HG03064 (cell line): ENCODE measurements at regions not wholly inside any gene's neighbourhood (a gene's known extent, or its start where the extent isn't known, plus 50 kb on each side); places are given as distances from the start of the nearest gene placed in this dataset.
A peak's percentile ranks its signal among the peaks of the same experiment; 100 is the strongest.

Source experiments
- ATAC-seq: cut with Tn5 transposase; IDR thresholded peaks from one replicate; pipeline ENCODE4 v1.9.1; 2021; ENCODE audit warnings: low read depth; ENCODE audit not compliant: unreplicated experiment

DNA sequence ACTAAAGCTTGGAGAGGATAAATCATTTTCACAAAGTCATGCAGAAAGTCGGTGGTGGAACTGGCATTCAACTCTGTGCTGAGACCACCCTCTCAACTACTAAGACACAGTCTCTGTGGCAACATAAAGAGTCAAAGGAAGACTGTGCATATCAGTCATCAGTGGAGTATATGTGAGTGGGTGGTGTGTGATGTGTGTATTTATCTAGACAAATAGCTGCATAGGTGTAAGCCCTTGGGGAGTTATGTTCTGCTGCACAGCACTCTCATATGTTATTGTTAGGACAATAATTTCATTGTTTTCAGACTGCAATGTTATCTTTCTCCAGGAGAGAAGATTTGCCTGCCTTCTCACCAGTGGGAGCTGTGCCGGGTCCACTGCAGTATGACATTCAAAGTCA lies 186.3 kb upstream of the HNRNPA3 start:
- ATAC-seq = no peak

DNA sequence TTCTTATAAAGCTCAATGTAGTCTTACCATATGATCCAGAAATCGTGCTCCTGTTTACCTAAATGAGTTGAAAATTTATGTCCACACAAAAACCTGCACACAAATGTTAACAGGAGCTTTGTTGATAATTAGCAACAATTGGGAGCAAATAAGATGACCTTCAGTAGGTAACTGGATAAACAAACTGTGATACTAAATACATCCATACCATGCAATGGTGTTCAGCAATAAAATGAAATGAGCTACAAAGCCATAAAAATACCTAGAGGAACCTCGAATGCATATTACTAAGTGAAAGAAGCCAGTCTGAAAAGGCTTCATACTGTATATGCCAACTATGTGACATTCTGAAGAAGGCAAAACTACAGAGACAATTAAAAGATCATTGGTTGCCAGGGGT lies 185.6 kb upstream of the HNRNPA3 start:
- no peak for ATAC-seq

DNA sequence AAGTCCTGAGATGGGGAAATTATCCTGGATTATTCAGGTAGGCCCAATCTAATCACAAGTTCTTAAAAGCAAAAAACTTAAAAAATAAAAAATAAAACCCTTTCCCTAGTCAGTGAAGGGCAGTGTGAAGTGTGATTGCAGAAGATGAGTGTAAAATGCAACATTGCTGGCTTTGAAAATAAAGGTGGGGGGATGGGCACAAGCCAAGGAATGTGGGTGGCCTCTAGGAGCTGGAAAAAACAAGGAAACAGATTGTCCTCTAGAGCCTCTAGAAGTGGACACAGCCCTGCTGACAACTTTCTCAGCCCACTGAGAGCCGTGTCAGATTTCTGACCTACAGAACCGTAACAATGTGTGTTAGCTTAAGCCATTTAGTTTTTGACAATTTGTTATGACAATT lies 184.3 kb upstream of the HNRNPA3 start:
- ATAC-seq = no peak

DNA sequence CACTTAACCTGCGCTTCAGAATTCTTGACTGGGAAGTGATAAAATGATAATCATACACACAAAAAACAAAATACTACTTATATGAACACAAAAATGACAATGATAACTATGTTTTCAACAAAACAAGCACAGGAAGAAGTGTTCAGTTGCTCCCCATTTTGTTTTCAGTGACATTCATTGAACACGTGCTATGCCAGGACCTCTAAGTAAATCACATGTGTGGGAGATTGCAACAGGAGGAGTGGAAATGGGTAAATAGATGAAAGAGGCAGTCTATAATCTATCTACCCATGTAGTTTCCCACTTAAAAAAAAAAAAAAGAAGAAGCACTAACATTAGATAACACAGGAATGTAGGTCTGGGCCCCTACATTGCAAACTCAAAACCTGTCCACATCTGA lies 183.5 kb upstream of the HNRNPA3 start:
- ATAC-seq = no peak

DNA sequence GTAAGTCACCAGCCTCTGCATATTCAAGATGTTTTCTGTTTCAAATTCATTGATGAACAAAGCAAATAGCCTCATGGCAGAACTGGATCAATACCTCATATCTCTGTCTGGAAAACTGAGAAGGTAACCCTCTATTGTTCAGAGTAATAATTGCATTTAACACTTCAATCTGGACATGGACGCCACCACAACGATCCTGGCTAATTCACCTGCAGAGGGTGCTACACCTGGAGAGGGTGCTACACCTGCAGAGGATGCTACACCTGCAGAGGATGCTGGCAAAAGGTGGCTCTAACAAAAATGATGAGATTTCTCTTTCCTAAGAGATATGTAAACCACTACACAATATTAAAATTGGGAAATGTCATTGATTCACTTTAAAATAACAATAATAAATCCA lies 183.1 kb upstream of the HNRNPA3 start:
- ATAC-seq = no peak

DNA sequence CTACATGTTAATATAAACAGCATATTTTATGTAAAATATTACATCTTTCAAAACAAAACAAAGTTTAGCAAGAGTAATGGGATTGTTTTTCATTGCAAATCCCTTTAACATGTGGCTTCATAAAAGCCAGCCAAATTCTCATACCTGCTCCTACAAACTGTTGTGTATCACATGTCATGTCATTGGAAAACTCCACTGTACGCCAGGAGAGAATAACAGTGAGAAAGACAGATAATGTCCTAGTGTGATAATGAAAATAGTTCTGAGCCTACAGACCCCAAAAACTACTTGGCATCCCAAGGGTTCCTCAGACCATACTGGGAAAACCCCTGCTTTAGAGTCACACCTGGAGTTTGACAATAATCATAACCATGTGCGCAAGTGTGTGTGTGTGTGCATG lies 182.7 kb upstream of the HNRNPA3 start:
- no peak for ATAC-seq

DNA sequence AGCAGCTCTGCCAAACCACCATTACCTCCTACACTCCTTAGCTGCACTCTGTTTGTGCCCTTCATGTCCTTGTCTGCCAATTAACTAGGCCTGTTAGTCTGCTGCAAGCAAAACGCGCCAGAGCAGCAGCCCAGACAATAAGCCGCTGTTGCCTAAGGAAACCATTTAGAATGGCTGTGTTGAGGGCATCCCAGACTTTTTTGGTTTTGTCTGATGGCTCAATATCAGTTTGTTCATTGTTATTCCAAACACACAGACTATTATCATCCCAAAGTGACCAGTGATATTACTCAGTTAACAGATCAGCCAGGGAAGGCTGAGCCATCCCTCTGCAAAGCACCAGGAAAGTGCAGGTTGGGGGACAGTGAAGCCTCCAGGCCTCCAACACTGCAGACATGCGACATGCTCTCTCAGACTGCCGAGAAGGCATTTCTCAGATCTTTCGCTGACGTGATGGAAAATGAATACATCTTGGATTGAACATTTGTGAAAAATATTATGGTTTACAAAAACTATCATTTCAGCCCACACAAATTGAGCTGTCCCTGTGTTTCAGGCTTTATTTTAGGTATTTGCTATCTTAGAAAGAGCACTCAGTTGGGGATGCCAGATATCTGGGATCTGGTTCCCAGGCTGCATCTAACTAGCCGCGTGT lies 182.0 kb upstream of the HNRNPA3 start:
- ATAC-seq = no peak

DNA sequence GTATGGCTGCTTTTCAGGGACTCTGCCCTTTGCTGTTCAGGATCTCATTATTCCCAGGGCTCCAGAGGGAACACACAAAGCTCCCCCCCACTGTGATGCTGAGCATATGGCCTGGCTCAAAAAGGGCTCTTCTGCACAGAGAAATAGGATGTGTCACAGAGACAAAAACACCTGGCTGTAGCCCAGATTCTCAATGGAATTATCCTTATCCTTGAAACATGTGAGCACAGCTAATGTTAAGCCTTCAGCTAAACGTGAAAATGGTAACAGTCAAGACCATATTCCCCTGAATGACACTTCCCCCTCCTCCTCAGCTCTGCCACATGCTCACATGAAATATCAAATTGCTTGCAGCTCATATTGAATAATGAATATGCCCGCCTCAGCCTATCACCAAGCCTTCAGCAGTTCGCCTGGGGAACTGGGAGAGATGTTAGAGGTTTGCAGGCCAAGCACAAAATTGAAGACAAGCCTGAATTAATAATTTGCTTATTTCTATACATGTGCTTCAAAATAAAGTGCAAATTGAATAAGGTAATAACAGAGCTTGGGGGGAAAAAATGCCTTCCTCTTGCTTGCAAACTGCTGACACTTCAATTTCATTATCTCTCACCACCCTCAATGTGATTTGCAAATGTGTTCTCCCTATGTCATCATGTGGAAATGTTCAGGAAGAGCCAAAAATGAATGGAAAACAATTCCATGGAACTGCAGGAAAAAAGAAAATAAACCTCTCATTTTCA lies 181.0 kb upstream of the HNRNPA3 start:
- no peak for ATAC-seq

DNA sequence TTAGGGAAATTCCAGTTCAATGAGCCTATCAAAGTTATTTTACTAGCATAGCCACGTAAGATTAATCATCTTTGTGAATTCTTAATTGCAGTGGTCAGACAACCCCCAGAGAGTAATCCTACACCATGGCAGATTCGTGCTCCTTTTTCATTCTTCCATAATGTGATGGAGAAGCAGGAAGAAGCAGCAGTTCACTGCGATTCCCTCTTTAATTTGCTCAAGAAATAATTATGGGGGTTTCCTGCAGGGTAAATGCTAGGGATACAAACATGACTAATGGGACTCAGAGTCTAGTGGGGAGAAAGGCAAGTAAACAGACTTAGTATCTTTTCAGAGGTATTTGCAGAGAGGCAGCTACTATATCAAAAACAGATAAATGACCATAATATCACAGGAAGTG lies 175.8 kb upstream of the HNRNPA3 start:
- ATAC-seq = no peak

DNA sequence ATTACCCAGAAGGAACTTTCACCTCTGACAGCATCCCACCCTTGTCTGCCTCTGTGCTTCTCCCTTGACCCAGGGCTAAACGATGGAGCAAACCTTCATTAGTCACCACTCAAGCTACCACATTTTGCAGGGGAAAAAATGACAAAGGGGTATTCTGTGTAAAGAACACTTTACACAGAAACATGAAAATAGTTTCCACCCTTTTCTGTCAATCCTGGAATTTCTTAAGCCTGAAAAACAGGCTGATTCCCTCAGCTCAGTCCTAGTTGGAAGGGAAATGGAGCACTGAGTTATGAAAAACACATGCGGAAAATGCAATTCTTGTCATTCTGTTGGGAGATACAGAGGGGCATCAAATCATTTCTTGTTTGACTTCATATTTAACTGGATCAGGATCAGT lies 175.0 kb upstream of the HNRNPA3 start:
- ATAC-seq = no peak

DNA sequence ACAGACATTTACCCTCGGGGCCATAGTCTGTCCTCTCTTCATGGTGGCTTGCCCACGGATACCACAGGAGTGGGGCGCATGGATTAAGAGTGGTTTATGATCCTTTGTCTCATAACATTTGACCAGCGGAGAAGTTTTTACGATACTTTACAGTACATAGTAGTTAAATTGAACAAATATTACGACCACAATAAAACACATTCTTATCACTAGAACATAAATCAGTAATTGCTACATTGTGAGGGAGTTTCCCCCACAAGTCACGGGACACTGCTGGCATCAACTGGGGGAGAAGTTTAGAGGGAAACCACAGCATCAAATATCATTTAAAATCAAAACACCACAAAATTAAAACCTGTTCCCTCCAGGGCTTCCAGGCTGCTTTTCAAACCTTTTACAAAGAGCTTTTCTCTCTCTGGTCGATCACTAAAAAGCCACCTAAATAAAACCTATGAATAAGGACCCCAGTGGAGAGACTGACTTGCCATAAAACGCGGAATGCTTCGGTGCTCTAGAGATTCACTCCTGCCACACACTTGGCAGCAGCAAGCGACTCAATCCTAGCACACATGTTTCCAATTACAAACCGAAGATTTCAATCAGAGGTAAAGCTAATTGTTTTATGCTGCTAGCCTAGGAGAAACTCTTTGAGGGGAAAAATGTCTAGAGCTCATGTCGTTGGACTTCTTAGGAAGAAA lies 173.7 kb upstream of the HNRNPA3 start:
- ATAC-seq = no peak

DNA sequence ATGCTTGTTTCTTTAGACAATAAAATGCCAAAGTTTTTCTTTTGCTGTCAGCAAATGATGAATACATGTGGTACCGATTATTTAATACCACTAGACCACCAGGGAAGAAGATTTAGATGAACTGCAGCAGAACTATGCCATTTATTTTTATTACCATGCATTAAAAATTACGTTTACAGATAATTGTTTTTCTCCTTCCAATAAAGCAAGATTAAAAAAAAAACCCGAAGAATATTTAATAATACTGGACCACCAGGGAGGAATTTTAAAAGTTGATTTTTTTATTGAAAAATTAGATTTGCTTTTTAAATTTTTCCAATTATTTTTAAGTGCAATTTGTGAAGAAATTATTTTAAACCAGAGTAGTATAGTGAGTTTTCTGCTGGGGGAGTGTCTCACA lies 170.3 kb upstream of the HNRNPA3 start:
- ATAC-seq = no peak

DNA sequence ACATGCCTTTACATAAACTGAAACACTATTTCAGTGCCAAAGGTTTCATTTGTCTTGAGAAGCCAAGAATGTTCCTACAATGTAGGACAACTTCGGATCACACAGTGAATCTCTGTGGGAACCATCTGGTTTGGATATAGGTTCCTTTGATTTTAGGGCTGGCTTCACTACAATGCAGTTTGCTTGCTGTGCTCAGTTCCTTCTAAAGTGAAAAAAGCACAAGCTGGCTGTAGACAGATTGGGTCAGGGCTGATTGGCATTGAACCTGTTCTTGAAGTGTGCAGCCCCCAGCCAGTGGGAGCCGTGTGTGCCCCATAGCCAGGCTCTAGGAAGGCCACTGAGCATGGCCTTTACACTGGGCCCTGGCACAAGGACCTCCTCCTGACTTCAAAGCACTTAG lies 167.9 kb upstream of the HNRNPA3 start:
- ATAC-seq = no peak

DNA sequence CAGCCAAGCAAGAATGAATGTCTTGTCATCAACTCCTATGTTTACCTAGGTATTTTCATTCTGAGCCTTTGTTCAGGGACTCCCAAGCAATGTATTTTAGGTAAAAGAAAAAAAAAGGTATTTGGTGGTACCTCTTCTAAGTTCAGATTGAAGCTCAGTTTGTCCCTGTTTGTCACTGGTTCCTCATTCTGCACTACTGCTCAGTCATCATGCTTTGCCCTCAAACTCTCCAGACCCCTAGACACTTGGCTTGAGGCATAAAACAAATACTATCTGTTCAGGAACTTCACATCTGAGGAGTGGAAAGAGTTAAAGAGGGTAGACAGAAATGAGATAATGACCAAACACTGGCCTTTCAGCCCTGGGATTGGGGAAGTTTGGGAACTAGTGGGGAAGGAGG lies 163.6 kb upstream of the HNRNPA3 start:
- no peak for ATAC-seq

DNA sequence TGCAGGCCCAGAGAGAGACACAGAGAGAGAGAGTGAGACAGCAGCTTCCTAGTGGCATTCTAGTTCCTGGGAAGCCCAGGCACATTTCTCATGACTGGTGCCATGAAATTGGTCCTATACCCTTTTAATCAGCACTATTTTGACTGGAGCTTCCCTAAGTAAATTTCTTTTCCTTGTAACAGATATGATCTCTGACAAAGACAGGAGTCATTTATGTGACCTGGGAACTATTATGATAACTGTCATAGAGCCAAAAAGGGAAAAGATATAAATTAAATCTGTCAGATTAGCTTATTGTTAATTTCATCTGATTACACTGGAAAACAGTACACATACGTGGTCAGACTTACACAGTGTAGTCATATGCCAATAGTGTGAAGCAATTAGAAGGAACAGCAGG lies 161.3 kb upstream of the HNRNPA3 start:
- no peak for ATAC-seq

DNA sequence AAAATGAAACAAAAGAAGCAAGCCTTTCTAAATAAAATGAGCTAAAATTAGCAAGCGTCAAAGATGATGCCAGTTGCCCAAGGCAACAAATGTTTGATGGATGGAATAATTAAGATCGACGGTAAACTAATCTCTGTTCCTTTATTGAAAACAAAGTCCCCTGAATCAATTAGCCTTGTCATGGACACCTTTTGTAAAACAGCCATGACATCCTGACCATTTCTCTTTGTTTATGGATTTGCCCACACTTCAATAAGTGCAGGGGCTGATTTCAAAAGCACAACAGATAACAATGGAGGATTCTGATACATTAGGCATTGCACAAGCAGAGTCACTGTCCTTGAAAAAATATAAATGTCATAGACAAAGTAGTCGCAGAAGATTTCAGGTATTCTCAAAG lies 160.1 kb upstream of the HNRNPA3 start:
- no peak for ATAC-seq

DNA sequence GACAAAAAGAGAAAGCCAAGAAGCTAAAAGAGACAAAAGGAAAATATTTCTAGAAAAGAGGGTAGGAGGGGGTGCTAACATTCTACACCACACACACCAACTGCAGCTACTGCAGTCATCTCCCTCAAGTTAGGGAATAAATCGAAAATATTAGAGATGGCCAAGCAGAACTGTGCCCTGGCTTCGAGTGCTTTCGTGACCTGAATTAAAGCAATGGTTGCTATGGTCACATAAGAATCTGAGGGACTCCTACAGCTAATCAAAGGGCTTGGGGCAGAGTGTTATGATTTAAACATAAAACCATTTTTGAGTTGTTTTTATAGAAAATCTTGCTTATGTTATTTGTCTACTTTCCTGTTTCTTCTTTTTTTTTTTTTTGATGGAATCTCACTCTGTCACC lies 159.6 kb upstream of the HNRNPA3 start:
- ATAC-seq = no peak

DNA sequence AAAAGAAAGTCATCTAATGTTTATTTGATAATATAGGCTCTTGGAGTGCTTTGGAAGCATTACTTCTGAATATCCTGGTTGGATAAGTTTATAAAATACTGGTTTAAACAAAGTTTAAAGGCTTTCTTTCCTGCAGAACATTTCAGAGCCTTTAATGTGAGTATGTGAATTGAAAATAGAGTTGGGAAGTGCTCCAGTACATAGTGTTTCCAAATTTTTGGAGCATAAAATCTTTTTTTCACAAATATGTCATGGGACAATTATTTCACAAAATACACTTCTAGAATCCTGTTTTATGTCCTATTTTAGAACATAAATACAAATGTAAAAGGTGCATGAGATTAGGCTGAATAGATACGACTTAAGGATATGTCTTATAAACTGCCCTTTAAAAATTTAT lies 158.9 kb upstream of the HNRNPA3 start:
- no peak for ATAC-seq

DNA sequence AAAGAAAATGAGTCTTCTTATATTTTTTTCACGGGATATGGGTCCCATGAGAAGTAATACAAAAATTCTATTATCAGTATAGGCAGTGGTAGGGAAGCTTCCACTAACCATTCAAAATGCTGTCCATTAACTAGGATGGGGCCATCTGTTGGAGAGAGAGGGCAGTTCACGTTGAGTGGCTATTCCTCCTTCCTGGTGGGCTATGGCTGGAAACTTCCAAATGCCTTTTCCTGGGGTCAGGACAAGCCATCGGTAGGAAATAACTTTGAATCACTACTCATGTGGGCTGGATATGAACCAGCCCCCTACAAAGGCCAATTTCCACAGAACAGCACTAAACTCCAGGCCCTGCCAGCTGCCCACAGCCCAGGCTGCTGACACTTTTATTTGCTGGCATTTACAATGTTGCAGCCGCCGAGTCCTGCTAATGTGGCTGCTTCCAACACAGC lies 156.1 kb upstream of the HNRNPA3 start:
- ATAC-seq = no peak

DNA sequence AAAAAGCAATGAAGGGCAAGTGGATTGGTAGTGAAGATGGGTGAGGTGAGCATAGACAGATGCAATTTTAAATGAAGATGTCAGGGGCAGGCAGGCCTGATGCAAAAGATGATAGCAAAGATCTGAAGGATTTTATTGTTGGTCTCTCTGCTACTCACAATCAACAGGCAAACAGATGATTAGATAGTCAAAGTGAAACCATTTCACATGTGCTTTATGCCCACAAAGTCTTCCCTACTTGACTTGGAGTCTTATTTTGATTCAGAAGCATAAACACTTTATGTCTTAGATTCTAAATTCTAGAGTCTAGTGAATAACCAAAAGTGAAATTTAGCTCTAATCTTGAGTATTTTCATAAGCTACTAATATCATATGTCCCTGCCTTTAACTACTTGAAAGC lies 153.8 kb upstream of the HNRNPA3 start:
- peak; percentile 83 for ATAC-seq

DNA sequence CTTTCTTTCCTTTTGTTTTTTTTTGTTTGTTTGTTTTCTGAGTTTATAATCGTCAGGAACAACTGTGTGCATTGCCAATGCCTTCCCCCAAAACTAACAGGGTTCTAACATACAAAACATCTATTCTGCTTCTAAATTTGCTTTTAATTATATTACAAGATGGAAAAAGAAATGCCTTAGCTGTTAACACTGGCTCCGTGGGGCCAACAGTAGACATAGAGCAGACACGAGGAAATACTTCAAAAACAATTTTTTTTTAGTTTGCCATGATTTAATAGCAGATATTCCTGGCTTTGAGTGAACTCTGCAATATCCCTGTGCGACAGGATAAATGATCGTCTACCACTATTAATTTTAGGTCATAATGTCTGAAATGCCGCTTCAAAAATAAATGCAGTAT lies 153.3 kb upstream of the HNRNPA3 start:
- no peak for ATAC-seq

DNA sequence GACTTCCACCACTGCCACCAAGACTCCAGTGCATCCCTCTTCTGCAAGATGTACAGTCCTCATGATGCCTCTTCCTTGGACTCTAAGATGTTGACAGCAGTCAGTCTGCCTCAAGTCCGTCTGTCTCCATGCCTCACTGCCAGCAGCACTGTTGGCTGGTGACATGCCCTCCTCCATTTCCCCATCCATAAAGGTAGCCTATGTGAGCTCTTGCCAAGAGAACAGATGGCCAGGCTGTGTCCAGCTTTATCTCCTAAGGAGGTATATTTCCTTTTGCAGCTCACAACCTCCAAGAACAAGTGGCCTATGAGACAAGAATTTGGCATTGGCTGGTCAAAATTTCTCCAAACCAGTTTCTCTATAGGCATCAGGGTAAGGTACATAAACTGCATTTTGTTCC lies 149.3 kb upstream of the HNRNPA3 start:
- ATAC-seq = no peak
